ENCODE measurements at regions not wholly inside any gene's neighbourhood (a gene's known extent, or its start where the extent isn't known, plus 50 kb on each side); places are given as distances from the start of the nearest gene placed in this dataset.

DNA sequence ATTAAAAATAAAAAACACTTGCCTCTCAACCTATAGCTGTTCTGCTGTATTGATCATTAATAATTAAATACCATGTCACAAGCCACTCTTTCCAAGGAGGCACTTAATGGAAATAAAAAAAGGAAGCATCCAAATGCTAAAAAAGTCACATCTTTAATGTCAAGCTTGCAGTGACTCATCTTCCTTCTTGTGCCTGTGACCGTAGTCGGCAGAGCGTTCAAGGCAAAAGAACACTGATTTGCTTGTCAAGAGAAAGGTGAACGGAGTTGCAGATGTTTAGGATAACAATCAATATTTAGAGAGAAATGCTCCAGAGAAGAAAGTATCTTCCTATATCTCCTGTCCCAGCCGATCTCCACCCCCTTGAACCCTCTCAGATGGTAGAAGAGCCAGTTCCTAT, 341.0 kb upstream of the OPRM1 start:
- TF ChIP-seq, protein P1, sequence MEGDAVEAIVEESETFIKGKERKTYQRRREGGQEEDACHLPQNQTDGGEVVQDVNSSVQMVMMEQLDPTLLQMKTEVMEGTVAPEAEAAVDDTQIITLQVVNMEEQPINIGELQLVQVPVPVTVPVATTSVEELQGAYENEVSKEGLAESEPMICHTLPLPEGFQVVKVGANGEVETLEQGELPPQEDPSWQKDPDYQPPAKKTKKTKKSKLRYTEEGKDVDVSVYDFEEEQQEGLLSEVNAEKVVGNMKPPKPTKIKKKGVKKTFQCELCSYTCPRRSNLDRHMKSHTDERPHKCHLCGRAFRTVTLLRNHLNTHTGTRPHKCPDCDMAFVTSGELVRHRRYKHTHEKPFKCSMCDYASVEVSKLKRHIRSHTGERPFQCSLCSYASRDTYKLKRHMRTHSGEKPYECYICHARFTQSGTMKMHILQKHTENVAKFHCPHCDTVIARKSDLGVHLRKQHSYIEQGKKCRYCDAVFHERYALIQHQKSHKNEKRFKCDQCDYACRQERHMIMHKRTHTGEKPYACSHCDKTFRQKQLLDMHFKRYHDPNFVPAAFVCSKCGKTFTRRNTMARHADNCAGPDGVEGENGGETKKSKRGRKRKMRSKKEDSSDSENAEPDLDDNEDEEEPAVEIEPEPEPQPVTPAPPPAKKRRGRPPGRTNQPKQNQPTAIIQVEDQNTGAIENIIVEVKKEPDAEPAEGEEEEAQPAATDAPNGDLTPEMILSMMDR (IDR thresholded peaks at IDR 0.05), result no peak
- no peak for TF ChIP-seq ZFX (IDR thresholded peaks at IDR 0.05; ENCODE audit: borderline replicate concordance)
